GM12872 (cell line): ENCODE measurements at regions not wholly inside any gene's neighbourhood (a gene's known extent, or its start where the extent isn't known, plus 50 kb on each side); places are given as distances from the start of the nearest gene placed in this dataset.

Experiments used
- TF ChIP-seq, protein P1 (sequence below): IDR thresholded peaks from 3 replicates; pipeline ENCODE4 v1.5.1; 2011; ENCODE audit warnings: low read depth, mild to moderate bottlenecking, low read length, moderate library complexity; ENCODE audit not compliant: insufficient read depth

DNA sequence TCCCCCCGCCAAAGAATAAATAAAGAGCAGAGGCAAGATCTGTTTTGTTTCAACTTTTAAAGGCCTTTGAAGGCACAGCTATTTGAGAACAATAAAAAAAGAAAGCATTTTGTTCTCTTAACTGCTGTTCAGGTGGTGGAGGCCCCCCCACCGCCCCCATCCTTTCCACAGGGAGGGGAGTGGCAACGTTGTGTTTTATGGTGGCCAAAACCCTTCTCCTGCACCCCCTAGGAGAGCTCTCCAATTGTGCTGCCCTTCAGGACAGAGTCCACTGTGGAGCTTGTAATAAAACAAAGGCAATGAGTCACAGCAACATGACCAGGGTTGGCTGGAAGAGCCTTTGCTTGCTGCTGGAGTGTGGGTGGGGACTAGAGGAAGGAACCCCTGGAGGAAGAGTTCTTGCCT, 987.9 kb downstream of the KCNMA1 start:
- TF ChIP-seq, protein P1, sequence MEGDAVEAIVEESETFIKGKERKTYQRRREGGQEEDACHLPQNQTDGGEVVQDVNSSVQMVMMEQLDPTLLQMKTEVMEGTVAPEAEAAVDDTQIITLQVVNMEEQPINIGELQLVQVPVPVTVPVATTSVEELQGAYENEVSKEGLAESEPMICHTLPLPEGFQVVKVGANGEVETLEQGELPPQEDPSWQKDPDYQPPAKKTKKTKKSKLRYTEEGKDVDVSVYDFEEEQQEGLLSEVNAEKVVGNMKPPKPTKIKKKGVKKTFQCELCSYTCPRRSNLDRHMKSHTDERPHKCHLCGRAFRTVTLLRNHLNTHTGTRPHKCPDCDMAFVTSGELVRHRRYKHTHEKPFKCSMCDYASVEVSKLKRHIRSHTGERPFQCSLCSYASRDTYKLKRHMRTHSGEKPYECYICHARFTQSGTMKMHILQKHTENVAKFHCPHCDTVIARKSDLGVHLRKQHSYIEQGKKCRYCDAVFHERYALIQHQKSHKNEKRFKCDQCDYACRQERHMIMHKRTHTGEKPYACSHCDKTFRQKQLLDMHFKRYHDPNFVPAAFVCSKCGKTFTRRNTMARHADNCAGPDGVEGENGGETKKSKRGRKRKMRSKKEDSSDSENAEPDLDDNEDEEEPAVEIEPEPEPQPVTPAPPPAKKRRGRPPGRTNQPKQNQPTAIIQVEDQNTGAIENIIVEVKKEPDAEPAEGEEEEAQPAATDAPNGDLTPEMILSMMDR = no peak

DNA sequence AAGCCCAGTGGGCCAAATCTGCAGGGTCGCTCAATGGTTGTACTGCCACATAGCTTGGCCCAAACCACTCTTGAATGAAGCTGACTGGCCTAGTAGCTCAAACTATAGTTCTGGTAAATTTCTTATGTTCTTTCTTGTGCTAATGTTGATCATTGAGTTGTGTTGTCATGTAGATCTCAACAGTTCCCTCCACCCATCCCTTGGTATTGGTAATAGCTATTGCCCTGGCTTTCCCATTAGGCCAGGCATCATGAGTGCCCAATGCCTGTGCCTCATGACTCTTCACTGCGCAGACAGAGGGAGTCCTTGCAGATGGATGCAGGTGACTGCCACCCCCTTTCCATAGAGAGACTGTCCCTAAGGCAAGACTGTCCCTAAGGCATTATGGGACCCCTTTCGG, 988.4 kb downstream of the KCNMA1 start:
- TF ChIP-seq, protein P1 = no peak

DNA sequence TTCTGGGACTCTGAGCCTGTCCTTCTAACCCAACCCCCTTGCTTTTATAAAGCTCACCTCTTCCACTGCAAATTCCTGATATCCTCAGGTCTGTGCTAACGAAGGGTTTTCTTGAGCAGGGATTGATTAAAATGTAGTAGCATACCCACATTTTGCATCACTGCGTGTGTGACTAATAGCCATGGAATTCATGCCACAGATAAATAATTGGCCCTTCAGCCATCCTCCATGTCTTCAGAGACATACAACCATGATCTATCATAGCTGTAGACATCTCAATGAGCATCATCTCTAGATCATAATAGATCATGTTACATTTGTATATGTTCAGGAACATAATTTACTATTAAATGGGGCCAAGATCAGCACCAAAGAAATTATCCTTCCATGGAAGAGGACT, 990.3 kb downstream of the KCNMA1 start:
- TF ChIP-seq, protein P1 = no peak

DNA sequence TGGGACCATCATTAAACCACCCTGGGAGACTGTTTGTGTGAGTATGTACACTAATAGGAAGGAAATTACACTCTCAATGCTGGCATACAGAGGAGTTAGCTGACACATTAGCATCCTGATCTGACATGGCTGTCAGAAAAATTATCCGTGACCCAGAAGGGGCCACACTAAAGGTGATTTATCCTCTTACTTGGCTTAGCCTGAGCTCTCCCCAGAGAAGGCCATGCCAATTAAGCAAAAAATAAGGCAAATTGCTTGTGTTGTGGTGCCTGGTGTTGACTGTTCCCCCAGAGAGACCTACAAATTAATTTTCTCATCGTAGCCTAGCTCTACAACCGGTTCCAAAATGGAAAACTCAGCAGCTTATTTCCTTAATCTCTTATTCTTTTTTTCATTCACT, 992.3 kb downstream of the KCNMA1 start:
- TF ChIP-seq, protein P1 = no peak

DNA sequence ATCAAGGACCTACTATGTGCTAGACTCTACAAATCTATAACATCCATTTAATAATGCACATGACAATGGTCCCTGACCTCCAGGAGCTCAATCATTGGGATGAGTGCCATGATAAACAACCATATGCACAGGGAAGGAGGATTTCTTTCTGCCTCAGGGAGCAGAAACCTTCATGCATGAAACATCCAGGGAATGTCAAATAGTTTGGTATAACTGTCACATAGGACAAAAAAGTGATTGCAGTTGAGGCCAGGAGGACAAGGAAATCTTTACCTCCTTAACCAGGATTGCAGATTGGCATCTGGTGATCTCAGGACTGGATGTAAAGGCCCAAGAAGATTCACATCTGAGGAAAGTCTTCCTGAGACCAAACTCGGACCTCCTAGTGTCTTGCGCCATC, 993.1 kb downstream of the KCNMA1 start:
- TF ChIP-seq, protein P1 = no peak

- TF ChIP-seq, protein P1 = no peak
Measured at GRCh38 chr10:76643511-76643911, 994.1 kb downstream of the KCNMA1 start.

- TF ChIP-seq, protein P1 = no peak
Measured at GRCh38 chr10:76642358-76642757, 995.2 kb downstream of the KCNMA1 start.

DNA sequence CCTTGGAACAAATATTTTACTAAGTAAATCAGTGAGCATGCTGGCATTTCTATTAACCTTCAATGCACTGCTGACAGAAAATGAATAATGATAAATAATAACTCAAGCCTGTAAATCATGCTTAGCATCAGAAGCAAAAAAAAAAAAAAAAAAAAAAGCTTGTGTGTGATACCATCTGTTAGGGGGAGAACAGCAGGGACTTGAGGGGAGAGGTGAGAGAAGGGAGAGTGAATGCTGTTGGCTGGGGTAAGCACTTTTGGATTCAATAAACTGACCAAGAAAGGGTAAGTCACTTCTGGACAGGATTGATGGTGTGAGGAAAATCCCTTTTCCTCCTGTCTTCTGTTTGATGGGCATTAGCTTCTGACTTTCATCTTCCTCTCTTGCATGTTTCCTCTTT, 996.4 kb downstream of the KCNMA1 start:
- TF ChIP-seq, protein P1 = no peak
